ENCODE measurements at regions not wholly inside any gene's neighbourhood (a gene's known extent, or its start where the extent isn't known, plus 50 kb on each side); places are given as distances from the start of the nearest gene placed in this dataset.
A peak's percentile ranks its signal among the peaks of the same experiment; 100 is the strongest.

GRCh38 chr5:87948486-87948885 is 320.2 kb downstream of the TMEM161B start:
- no peak for DNase-seq

- no peak for DNase-seq
These were observed 322.4 kb downstream of the TMEM161B start for GRCh38 chr5:87946271-87946670.

GRCh38 chr5:87945286-87945650 is 323.4 kb downstream of the TMEM161B start:
- DNase-seq: no peak

- DNase-seq: peak; percentile 56
These were observed 323.9 kb downstream of the TMEM161B start for GRCh38 chr5:87944553-87945285.

- no peak for DNase-seq
These were observed 327.9 kb downstream of the TMEM161B start for GRCh38 chr5:87940775-87941174.

- no peak for DNase-seq
These were observed 332.0 kb downstream of the TMEM161B start for GRCh38 chr5:87936667-87937066.

- DNase-seq: no peak
These were observed 344.2 kb downstream of the TMEM161B start for GRCh38 chr5:87924436-87924835.

GRCh38 chr5:87916320-87916719 is 352.3 kb downstream of the TMEM161B start:
- DNase-seq: no peak

- DNase-seq: no peak
These were observed 356.2 kb downstream of the TMEM161B start for GRCh38 chr5:87912419-87912818.

GRCh38 chr5:87909382-87909781 is 359.3 kb downstream of the TMEM161B start:
- no peak for DNase-seq

GRCh38 chr5:87906962-87907361 is 361.7 kb downstream of the TMEM161B start:
- DNase-seq: no peak

- DNase-seq: no peak
These were observed 368.2 kb downstream of the TMEM161B start for GRCh38 chr5:87900419-87900818.

- DNase-seq: no peak
These were observed 368.9 kb downstream of the TMEM161B start for GRCh38 chr5:87899721-87900131.

- no peak for DNase-seq
These were observed 369.4 kb downstream of the TMEM161B start for GRCh38 chr5:87899208-87899661.

- no peak for DNase-seq
These were observed 370.1 kb downstream of the TMEM161B start for GRCh38 chr5:87898574-87898973.

GRCh38 chr5:87888139-87888538 is 380.5 kb downstream of the TMEM161B start:
- no peak for DNase-seq

- no peak for DNase-seq
These were observed 381.4 kb downstream of the TMEM161B start for GRCh38 chr5:87887247-87887646.

- no peak for DNase-seq
These were observed 382.5 kb downstream of the TMEM161B start for GRCh38 chr5:87886164-87886563.

- no peak for DNase-seq
These were observed 382.9 kb downstream of the TMEM161B start for GRCh38 chr5:87885758-87886157.

- no peak for DNase-seq
These were observed 391.1 kb downstream of the TMEM161B start for GRCh38 chr5:87877495-87877894.

- DNase-seq: no peak
These were observed 391.6 kb downstream of the TMEM161B start for GRCh38 chr5:87877023-87877422.

- no peak for DNase-seq
These were observed 392.0 kb downstream of the TMEM161B start for GRCh38 chr5:87876616-87877015.

GRCh38 chr5:87872986-87873385 is 395.7 kb downstream of the TMEM161B start:
- DNase-seq: peak; percentile 27

- no peak for DNase-seq
These were observed 399.9 kb downstream of the TMEM161B start for GRCh38 chr5:87868792-87869191.

GRCh38 chr5:87867281-87867680 is 401.4 kb downstream of the TMEM161B start:
- no peak for DNase-seq
